ENCODE measurements at regions not wholly inside any gene's neighbourhood (a gene's known extent, or its start where the extent isn't known, plus 50 kb on each side); places are given as distances from the start of the nearest gene placed in this dataset.

- no peak for FAIRE-seq
Observed at GRCh38 chr9:13377171-13377925, 97.9 kb upstream of the MPDZ start.

GRCh38 chr9:13372510-13372909 lies 93.0 kb upstream of the MPDZ start:
- FAIRE-seq, result no peak

GRCh38 chr9:13369431-13369830 lies 89.9 kb upstream of the MPDZ start:
- no peak for FAIRE-seq

DNA sequence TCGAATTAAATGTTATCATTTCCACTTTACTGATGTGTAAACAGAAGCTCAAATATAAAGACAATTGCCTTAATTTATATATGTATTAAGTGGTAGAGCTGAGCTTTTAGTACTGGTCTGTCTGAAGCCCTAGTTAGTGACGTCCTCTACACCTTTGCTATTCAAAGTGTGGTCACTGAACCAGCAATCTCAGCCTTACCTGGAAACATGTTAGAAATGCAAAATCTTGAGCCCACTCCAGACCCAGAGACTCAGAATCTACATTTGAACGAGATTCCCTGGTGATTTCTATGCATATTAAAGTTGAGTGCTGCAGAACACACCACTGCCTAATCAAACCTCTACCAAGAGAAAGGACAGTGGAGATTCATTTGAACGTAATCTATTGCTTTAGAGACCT lies 88.3 kb upstream of the MPDZ start:
- FAIRE-seq, result no peak

- FAIRE-seq, result no peak
Observed at GRCh38 chr9:13364271-13365000, 84.9 kb upstream of the MPDZ start.

DNA sequence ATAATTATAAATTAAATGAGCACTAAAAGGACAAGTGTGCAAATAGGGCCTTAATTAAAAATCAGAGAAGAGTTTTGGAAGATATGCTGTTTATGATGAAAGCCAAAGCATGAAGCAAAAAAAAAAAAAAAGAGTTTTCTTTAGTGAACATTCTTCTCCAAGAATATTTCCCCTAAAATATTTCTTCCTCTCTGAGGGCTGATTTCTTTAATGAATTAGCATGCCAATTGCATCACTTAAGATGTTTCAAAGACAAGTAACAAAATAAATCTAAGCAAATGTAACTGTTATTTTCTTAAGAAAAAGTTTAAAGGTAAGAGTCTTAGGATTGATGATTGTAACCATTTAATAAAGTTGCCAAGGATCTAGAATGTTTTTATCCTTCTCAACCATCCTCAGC lies 81.6 kb upstream of the MPDZ start:
- no peak for FAIRE-seq

GRCh38 chr9:13360188-13360587 lies 80.7 kb upstream of the MPDZ start:
- no peak for FAIRE-seq

GRCh38 chr9:13358128-13358527 lies 78.6 kb upstream of the MPDZ start:
- no peak for FAIRE-seq

GRCh38 chr9:13354733-13355132 lies 75.2 kb upstream of the MPDZ start:
- no peak for FAIRE-seq

- FAIRE-seq, result no peak
Observed at GRCh38 chr9:13352451-13352979, 73.0 kb upstream of the MPDZ start.

DNA sequence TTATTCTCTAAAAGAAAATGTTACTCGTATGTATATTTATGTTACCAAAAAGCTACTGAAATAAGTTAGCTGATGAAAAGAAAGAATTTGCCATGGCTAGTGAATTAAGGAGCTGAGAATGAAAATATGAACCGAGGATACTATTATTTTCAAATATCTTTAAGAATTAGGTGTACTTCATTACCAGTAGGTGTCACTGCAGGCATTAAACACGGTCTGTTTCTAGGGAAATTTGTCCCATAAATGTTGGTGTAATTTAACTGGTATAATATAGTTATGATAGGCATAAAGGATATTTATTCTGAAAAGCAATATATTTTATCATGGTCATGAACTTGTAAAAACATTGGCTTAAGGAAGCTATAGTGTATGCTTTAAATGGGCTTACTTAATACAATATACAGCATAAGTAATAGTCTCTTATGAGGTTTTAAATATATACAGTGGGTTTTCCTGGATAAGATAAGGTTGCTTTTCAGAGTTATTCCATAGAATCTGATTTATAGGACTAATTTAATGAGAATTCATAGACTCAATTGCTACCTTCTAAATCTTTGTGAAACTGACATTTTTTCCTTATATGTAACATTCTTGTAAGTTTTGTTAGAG lies 72.4 kb upstream of the MPDZ start:
- FAIRE-seq, result peak; percentile 97

- no peak for FAIRE-seq
Observed at GRCh38 chr9:13332571-13332970, 53.1 kb upstream of the MPDZ start.

DNA sequence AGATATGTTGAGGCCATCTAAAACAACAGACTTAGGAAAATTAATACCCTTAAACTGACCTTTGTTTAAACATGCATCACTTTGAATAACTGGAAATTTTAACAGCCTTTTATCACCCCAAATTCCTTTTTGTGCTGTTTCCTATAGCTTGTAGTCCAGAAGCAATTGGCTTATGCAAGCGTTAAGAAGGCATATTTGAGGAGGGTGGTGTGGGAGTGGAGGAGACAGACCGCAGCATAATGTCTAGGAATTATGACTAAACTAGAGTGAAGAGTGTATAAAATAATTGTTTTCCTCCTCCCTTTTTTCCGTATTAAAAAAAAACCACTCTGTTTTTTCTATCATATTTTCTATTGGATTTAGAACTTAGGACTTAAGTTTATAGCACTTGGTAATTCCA lies 51.8 kb upstream of the MPDZ start:
- FAIRE-seq, result no peak

GRCh38 chr9:13330396-13331004 lies 51.0 kb upstream of the MPDZ start:
- no peak for FAIRE-seq

All from A204.1 (cell line).